Activated CD4-positive, alpha-beta T cell treated with anti-CD3 and anti-CD28 coated beads, Interleukin-2, amount 50 U/mL, for 1 hour (primary cell): ENCODE measurements at regions not wholly inside any gene's neighbourhood (a gene's known extent, or its start where the extent isn't known, plus 50 kb on each side); places are given as distances from the start of the nearest gene placed in this dataset.

Experiments used
- DNase-seq: peaks from one replicate; pipeline ENCODE4 v3.0.0-alpha.2; 2020

DNA sequence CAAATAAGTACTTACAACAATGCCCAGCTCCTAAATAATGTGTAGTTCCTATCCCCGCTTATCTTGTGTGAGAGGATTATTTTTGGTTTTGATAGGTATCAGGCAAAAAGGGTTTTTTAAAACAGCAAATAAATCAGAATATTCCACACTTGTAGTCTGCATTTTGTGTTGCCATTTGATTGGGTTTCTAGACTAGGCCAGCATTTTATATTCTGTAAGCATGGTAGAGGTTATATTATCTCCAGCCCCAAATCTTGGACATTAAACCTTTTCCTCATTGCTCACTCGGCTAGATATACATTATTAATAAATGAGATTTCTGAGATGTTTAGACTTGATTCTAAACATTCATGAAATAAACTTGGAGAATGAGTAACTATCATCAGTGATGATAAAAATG, 165.7 kb upstream of the C1orf21 start:
- DNase-seq, result no peak

DNA sequence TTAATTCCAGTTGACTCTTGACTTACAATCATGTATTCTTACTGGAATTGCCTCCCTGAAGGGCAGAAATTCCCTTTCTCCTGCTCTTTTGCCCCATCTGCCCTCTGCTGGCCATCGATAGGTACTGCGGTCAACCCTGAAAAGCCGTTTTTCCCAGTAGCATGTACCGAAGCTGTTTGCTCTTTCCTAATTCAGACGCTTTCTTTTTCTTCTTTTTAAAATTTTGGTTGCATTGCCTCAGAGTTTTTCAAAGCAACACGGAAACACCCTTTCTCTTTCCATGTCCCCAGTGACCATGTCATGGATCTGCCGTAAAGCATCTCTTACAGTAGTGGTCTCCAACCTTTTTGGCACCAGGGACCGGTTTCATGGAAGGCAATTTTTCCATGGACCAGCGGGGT, 164.2 kb upstream of the C1orf21 start:
- peak; percentile 33 for DNase-seq

DNA sequence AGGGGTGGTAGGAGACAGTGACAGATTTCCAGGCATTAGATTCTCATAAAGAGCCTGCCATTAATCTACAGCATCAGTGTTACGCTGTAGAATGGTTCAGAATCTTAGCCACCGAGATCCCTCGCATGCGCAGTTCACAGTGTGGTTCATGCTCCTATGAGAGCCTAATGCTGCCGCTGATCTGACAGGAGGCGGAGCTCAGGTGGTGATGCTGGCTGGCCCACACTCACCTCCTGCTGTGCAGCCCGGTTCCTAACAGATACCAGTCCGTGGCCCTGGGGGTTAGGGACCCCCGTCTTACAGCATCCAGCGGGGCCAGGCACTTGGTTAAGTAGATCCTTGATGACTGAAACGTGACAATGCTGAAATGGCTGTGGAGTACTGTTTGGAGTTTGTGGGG, 163.6 kb upstream of the C1orf21 start:
- DNase-seq, result peak; percentile 0

DNA sequence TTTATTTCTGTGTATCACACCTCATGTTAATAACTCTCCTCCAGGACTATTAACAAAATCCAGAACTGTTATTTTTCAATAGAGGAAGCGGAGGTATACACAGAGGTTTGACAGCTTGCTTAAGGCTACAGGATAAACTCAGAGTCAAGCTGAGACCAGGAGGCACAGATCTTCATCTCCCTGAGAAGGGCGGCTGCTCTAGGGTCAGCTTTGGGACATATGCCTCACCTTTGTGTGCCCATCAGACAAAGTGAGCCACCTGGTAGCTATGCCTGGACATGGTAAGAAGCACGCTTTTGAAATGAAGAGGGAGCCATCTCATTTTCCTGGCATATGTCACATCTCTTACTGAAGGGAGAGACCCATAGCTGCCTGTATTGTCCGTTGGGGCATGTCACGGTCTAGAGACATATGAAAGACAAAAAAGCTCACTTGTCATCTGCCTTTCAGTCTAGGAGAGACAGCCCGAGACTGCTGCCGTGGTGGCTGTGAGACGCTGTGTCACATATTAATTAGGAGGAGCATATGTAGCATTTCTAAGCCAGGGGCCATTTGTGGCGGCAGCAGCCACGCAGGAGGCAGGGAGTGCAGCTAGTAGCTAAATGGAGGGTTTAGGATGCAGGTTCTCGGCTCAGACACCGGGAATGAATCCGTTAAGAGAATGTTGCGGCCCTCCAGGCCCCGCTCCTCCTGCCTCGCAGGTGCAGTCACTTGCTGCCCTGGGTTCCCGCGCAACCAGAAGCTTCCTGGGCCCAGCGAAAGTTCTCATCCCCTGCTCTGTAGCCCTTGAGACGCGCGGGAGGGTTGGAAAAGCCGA, 161.3 kb upstream of the C1orf21 start:
- no peak for DNase-seq

DNA sequence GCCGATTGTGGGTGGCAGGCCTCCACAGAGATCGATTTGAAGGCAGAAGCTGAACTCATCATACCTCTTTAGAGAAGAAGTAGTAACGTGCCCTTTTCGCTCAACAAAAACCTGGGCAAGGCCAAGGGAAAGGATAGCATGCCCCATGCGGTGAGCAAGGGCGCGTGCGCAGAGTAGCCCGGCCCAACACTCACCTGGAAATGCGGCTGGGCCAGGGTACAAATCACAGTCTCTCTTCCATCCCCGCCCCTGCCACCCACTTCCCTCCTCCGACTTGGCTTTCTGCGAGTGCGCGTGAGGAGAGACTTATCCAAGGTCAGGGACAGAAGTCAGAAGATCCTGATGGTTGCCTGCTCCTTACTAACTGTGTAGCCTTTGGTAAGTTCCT, 160.7 kb upstream of the C1orf21 start:
- DNase-seq, result no peak

DNA sequence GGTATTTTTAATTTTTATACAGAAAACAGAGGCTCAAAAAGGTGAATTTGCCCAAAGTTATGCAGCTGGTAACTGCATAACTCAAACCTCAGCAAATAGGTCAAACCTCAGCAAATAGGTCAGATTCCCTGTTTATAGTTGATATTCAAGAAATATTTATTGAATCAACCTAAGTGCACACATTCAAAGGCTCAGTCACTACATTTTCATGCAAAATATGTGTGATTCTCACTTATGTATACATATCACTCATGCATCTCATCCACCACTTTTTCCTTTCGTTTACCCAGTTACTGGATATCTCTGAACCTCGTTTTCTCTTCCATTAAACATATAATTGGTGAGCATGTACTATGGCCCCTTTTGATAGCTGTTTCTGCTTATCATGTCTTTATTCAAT, 158.3 kb upstream of the C1orf21 start:
- DNase-seq, result no peak

DNA sequence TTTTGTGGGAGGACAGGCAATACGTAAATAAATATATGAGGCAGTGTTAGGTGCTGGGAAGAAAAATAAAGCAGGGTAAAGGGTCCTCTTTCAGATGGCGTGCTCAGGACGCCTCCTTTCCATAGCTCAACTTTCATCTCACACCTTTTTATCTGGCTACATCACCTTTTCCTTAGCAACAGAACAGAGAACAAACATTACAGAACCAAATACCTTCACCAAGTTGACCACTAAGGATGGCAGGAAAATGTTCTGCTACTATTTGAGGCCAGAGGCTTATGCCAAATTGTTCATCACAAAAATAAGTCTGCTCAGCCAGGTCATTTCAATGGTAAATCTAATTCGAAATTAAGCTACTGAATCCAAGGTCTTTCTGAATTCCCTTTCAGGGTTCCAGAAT, 149.2 kb upstream of the C1orf21 start:
- DNase-seq, result no peak

DNA sequence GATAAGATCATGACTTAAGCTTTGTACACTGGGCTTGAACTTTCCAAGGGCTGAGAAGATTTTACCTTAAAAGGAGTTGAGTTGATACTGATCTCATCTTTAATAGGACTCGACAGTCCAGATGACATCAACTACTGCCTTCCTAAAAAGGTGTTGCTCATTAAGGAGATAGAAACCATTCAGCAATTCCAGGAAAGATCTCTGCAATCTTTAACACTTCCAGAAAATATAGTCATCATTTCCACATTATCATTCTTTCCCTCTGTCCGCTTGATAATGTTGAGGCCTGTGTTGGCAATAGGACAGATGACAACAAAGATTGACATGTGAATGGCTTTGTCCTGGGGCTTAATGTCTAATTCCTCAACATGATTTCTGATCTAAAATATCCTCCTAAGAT, 145.4 kb upstream of the C1orf21 start:
- DNase-seq, result no peak

DNA sequence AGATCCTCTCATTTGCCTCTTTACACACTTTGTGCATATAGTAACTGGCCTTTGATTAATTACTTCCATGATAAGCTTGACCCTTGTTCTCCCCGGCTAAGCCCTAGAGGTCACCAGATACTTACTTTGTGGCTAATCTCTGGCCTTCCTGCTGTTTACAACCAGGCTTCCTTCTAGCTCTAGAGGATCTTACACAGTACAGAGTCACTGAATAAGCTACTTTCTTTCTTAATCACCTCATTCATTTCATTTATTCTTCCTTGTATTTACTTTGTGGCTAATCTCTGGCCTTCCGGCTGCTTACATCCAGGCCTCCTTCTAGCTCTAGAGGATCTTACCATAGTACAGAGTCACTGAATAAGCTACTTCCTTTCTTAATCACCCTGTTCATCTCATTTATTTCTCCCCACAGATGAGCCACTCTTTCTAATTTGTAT, 144.3 kb upstream of the C1orf21 start:
- no peak for DNase-seq

DNA sequence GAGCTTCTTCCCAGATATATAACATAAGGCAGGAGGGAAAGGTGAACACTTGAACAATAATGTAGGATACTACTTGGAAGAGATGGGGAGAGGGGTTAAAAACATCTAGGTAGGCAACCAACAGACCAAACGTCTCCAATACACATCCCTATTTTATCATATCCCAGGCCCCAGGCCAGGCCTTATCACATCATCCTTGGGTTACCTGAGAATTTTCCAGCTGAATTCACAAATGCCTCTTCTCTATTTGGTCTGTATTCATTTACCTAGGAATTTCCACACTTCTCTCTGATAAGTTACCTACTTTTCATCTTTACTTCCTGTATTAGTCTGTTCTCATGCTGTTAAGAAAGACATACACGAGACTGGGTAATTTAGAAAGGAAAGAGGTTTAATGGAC, 141.9 kb upstream of the C1orf21 start:
- DNase-seq, result no peak

DNA sequence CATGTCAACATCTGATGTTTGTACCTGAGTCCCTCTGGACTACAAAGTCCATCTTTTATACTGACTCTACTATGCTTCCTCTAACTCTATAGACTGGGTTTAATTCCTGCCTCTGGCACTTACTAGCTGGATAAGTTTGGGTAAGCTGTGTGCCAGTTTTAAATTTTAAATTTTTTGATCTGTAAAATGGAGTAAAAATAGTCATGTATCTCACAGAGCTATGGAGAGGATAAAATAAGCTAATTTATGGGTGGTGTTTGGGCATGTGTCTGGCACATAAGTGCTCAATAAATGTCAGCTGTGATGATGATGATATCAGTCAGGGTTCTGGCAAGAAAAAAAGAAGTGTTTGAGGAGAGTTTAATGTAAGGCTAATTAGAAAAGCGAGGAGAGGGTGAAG, 139.2 kb upstream of the C1orf21 start:
- no peak for DNase-seq

DNA sequence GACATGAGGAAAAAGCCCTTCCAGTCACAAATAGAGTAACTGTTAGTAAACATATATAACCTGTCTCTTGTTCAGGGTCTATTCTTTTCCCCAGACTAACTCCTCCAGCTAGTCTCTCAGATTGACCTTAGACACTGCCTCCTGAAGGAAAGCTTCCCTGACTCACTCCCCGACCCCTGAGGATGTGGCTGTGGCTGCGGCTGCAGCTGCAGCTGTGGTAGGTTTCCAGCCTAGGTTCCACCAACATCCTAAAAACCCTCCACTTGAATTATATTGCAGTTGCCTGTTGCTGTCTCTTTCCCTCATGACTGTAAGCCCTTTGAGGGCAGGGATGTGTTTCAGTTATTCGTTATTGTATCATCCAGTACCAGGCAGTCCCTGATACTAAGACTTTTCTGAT, 132.9 kb upstream of the C1orf21 start:
- DNase-seq, result no peak

DNA sequence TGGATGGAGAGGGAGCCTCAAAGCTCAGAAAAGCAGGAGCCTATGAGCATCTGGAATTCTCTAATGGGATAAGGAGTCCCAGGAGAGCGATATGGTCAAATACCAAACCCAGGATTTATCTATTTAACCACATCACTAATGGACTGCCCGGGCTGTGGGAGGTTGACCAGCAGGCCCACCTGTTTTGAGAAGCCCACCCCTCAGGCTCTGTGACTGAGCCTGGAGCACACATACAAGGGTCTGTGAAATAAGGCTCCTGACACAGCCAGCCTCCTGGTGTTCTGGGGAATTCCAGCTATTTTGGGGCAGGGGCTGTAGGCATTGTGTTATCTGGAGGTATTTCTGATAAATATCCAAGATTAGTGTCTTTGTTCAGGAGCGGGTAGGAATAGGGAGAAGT, 132.0 kb upstream of the C1orf21 start:
- no peak for DNase-seq

DNA sequence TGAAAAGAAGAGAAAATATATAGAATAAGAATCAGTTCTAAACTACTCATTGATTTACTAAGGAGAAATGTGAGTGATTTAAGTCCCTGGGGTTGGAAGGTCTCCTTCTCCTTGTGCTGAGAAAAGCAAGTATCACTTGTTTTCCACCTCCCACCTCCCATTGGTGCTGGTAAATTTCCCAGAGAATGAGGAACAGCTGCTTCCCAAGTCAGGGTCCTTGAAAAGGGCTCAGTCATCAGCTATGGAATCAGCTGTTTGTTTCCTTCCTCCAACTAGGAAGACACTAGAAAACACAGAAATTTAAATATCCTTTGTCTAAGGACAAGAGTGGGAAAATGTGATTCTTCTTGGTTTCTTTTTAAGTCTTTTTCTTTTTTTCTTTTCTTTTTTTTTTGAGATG, 131.3 kb upstream of the C1orf21 start:
- DNase-seq, result no peak

DNA sequence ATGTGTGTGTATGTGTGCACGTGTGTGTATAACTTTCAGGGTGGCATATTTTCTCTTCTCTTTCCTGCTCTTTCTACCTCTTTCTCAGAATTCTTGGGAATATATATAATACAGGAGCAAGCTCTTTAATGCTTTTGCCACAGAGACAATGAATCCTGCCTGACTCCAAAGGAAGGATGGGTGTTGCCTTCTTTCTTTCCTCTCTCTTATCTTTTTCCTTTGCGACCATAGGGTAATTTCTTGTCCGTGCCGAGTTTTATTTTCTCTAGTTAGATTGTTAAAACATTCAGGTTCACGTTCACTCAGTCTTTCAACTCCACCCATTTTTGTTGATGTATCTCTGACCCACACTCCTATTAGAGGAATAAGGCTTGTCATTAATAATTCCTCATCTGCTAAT, 129.0 kb upstream of the C1orf21 start:
- no peak for DNase-seq

DNA sequence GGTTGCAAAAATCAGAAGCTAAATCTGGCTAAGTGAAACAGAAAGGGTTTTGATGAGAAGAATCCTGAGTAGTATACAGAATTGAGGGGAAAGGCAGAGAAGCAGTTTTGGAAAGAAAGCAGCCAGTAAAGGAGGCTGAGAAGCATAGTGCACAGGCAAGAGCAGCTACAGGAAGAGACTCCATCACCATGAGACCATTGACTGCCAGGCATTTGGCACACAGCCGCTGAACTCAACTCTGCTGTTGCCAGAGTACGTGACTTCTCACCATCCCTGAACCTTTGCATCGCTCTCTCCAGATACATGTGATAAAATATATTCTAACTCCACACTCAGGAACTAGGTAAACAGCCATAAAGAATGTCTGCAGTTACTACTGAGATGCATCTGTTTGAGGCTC, 128.3 kb upstream of the C1orf21 start:
- DNase-seq, result no peak

DNA sequence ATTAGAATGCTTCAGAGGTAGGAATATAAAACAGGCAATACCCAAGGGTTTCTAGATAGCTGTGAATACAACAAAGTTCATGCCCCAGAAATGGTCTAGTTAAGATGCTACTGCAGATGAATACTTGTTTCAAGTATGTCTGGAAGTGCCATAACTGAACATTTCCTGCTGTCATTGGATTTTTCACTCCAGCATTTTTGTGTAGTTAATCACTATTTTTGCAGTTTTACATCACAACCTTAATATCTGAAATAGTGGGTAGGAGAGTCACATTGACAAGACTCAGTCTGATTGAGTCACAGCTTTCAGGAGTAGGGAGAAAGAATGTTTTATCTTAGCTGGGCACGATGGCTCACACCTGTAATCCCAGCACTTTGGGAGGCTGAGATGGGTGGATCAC, 126.4 kb upstream of the C1orf21 start:
- no peak for DNase-seq

DNA sequence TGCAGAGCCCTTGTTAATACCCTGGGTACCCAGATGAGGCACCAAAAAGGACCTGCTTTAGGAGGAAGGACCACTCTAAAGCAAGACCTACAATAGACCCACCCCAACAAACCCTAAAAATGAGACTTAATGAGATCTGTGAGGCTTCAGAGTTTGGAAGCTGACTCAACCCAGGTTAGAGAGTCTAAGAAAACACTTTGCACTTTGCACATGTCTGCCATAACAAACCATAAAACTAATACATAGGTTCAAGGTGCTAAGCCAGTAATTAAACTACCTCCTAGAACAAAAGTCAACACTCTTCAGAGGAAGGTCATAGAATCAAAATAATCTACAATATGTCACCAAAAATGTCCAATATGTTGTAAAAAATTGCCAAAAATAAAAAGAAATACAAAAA, 124.7 kb upstream of the C1orf21 start:
- DNase-seq, result no peak

DNA sequence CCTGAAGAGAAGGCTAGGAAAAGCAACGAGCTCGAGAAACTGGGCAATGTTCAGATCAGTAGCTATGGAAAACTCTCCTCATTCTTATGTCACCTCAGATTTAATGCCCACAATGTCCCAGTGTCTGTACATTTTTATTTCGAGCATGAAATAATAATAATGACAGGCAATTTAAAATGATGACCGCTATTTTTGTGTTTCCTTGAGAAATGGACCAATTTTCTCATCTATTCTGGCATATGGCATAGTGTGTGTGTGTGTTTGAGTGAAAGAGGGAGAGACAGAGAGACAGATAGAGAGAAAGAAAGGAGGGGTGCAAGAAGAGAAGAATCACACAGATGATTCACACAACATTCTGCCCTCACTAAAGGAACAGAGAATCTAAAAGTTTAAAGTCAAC, 119.1 kb upstream of the C1orf21 start:
- DNase-seq, result no peak

DNA sequence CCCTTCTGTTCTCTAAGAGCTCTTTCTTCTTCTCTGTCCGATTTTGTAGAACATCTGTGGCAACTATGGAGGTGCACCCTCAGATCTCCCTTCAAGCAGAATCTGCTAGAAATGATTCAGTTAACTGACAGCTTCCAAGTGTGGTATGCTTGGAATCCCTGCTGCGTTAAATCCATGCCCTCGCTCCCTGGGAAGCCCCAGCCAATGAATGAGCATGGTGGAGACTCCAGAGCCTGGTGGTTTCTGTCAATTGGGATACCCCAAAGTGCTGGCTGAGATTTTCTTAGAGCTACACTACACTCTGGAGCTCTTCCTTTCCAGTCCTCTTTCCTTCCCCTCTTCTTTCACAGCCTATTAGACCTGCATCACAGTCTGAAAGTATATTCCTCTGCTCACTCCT, 116.3 kb upstream of the C1orf21 start:
- DNase-seq, result no peak

DNA sequence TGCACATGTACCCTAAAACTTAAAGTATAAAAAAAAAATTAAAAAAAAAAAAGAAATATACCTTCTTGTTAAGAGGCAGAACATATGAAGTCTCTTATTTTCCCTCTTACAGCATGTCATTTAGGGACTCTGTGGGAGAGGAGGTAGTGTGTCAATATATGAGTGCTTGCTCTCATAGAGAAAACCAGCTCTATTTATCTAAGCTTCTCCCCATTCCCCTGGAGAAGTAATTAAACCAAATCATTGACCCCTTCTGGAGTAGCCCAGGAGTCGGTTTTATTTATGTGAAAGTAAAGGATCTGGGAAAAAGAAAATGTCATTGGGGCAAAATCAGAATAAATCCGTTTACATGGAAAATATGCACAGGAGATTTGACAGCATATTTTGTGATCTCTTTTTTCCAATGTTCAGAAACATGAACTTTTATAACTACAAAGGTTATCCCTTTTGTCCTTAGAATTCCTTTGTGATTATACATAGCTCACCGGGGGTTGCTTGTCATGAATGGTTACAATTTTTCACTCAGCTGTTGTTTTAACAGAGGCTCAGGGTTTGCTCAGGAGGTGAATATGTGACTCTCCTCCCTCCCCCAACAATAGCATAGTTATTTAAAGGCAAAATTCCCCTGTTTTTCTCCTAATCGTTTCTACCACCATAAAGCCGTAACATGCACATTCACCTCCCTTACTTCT, 114.5 kb upstream of the C1orf21 start:
- DNase-seq, result no peak

DNA sequence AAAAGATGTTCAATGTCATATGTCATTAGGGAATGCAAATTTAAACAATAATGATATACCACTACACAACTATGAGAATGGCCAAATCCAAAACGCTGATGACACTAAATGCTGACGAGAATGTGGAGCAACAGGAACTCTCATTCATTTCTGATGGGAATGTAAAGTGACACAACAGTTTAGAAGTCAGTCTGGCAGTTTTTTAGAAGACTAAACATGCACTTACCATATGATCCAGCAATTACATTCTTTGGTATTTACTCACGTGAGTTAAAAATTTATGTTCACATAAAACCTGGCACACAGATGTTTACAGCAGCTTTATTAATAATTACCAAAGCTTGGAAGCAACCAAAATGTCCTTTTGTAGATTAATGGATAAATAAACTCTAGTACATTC, 110.4 kb upstream of the C1orf21 start:
- DNase-seq, result no peak

DNA sequence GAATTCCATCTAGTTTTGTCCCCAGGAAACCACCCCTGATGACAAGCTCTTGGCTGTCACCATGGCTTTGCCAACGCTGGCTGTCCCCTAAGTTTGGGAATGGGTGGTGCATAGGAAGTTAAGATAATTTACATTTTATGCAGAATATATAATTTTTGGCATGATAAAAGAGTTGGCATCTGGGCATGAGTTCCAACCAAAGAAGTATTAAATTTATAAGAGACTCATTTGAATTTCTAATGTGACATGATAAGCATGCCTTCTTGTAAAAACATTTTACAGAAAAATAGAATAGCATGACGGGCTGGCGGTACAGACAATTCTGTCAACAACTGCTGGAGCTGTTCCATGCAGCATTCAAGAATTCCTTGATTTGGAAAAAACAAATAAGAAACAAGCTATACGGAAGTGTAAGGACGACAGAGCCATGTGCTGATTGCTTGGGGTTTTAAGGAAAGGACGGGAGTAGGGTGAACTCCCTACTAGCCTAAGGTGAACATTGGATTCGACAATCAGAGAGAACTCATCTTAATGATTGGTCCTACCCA, 106.8 kb upstream of the C1orf21 start:
- no peak for DNase-seq

DNA sequence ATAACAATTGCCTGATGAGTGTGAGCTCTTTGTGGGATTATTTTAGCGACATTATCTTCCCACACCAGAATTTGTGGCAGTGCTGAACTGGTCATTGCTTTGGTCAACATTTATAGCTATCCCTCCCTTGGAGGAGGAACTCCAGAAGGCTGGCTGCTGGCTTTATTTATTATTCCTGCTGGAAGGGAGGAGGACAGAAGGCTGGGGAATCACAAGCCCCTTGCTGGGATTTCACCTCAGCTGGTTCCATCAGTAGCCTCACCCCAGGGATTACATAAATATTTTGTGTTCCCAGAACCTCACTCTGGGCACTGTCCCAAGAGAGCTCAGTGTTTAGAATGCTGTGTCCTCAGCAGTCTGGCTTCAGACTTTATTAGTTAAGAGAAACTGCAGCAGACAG, 102.8 kb upstream of the C1orf21 start:
- DNase-seq, result no peak

DNA sequence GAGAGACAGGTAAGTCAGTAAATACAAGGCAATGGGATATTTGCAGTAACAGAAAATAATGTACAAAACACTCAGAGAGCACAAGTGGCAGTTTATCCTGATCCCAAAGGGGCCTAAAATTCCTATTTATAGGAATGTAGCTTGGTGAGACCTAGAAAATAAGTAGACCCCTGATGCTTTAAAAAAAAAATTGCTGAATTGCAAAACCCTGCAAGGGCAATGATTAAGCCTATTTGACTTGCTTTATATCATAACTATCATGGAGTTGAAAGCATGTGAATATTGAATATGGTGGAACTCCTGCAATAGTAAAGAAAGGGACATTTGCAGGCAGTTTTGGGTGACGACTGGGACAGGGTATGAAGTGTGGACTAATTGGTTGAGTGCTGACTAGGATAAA, 101.9 kb upstream of the C1orf21 start:
- no peak for DNase-seq
